ENCODE measurements at regions not wholly inside any gene's neighbourhood (a gene's known extent, or its start where the extent isn't known, plus 50 kb on each side); places are given as distances from the start of the nearest gene placed in this dataset.

DNA sequence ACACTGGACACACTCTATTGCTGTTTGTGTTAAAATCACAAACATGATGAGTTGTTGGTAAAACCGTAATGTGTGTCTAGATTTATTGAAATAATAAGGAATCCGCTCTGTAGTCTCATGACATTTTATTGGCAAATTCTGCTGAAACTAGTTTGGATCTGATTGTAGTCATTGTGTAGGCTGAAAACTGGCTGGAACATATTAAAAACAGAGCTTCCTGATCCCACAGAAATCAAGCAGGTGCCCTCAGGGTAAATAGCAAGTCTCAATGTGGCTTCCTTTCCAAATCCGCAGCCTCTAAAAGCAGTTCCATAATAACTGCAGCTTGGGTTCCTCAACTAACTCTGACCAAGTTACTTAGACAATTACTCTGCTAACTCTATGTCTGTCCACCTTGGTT lies 427.5 kb upstream of the KIF2A start:
- Histone ChIP-seq H3K9me3 (ENCODE audit: insufficient read depth, low read depth) (no peaks in the 10 kb centered on the region), H3K4me3 (no peak overlapping the region), H3K36me3 (ENCODE audit: low read depth) (no peaks in the 10 kb centered on the region), H3K27me3 (ENCODE audit: insufficient read depth, low read depth) (peaks cover 52% of the 10 kb centered on the region), H3K9me2 (ENCODE audit: insufficient read depth) (no peaks in the 10 kb centered on the region), H3F3A (ENCODE audit: insufficient read depth, low read depth) (no peaks in the 10 kb centered on the region), H2AFZ (no peak overlapping the region), H3K4me2 (no peak overlapping the region), H3K27ac (no peak overlapping the region), H3K4me1 (replicated peaks; ENCODE audit: insufficient read depth) (no peaks in the 10 kb centered on the region), H3K79me2 (ENCODE audit: low read depth) (no peaks in the 10 kb centered on the region), H4K20me1 (ENCODE audit: insufficient read depth) (no peaks in the 10 kb centered on the region)
- POLR2A ChIA-PET (ENCODE audit: unreplicated experiment) = no interaction called here
- intact Hi-C loops (cut with micrococcal nuclease; ENCODE audit: unreplicated experiment) = no loop called here
- no peak for DNase-seq
- CTCF ChIA-PET = no interaction called here
- BruUV-seq (replicated peaks) = no TSS peak
- TF ChIP-seq EZH2 (IDR thresholded peaks at IDR 0.05; ENCODE audit: low read depth) = no peak
- TF ChIP-seq, protein P1, sequence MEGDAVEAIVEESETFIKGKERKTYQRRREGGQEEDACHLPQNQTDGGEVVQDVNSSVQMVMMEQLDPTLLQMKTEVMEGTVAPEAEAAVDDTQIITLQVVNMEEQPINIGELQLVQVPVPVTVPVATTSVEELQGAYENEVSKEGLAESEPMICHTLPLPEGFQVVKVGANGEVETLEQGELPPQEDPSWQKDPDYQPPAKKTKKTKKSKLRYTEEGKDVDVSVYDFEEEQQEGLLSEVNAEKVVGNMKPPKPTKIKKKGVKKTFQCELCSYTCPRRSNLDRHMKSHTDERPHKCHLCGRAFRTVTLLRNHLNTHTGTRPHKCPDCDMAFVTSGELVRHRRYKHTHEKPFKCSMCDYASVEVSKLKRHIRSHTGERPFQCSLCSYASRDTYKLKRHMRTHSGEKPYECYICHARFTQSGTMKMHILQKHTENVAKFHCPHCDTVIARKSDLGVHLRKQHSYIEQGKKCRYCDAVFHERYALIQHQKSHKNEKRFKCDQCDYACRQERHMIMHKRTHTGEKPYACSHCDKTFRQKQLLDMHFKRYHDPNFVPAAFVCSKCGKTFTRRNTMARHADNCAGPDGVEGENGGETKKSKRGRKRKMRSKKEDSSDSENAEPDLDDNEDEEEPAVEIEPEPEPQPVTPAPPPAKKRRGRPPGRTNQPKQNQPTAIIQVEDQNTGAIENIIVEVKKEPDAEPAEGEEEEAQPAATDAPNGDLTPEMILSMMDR (conservative IDR thresholded peaks at IDR 0.05) = no peak

GRCh38 chr5:61881821-61882487 lies 424.1 kb upstream of the KIF2A start:
- Histone ChIP-seq H3F3A (ENCODE audit: insufficient read depth, low read depth) (no peaks in the 10 kb centered on the region), H3K27me3 (ENCODE audit: insufficient read depth, low read depth) (peaks cover 69% of the 10 kb centered on the region), H3K36me3 (ENCODE audit: low read depth) (no peaks in the 10 kb centered on the region), H3K9me3 (ENCODE audit: insufficient read depth, low read depth) (no peaks in the 10 kb centered on the region), H4K20me1 (ENCODE audit: insufficient read depth) (no peaks in the 10 kb centered on the region), H3K27ac (no peak overlapping the region), H3K9me2 (ENCODE audit: insufficient read depth) (no peaks in the 10 kb centered on the region), H3K4me1 (replicated peaks; ENCODE audit: insufficient read depth) (no peaks in the 10 kb centered on the region), H3K79me2 (ENCODE audit: low read depth) (no peaks in the 10 kb centered on the region), H3K4me3 (no peak overlapping the region), H3K4me2 (no peak overlapping the region), H2AFZ (no peak overlapping the region)
- intact Hi-C loops (cut with micrococcal nuclease; ENCODE audit: unreplicated experiment) = no loop called here
- POLR2A ChIA-PET (ENCODE audit: unreplicated experiment) = no interaction called here
- BruUV-seq (replicated peaks) = no TSS peak
- DNase-seq = no peak
- no peak for TF ChIP-seq EZH2 (IDR thresholded peaks at IDR 0.05; ENCODE audit: low read depth)
- TF ChIP-seq, protein P1 (conservative IDR thresholded peaks at IDR 0.05) = no peak
- CTCF ChIA-PET = no interaction called here

DNA sequence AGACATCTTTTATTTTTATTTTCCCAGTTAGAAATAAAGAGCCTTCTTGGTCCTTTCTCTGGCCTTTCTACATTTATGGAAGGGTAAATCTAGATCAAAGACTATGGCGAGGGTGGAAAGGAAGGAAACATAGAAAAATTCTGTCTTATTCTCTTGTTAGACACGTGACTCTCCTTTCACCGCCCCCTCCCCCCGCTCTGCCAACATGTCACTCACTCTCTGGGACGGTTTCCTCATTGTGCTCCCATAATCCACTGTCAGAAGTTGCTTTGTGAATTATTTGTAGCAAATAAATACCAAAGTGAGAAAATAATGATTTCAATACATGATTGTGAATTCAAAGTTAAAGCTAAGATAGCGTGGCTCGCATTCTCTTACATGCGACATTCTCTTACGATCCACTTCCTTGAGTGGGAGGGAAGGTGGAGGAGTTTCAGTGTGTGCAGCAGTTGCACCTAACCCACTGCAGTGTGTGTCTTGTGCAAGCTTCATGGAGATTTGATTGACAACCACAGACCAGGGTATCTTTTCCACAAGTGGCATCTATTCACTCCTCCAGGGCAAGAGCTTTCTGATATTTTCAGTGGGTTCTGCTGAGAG lies 423.0 kb upstream of the KIF2A start:
- Histone ChIP-seq H3K36me3 (ENCODE audit: low read depth) (no peaks in the 10 kb centered on the region), H3F3A (ENCODE audit: insufficient read depth, low read depth) (no peaks in the 10 kb centered on the region), H3K9me3 (ENCODE audit: insufficient read depth, low read depth) (no peaks in the 10 kb centered on the region), H3K79me2 (ENCODE audit: low read depth) (no peaks in the 10 kb centered on the region), H3K4me1 (replicated peaks; ENCODE audit: insufficient read depth) (no peaks in the 10 kb centered on the region), H2AFZ (no peak overlapping the region), H3K27me3 (ENCODE audit: insufficient read depth, low read depth) (peaks cover 59% of the 10 kb centered on the region), H4K20me1 (ENCODE audit: insufficient read depth) (no peaks in the 10 kb centered on the region), H3K9me2 (ENCODE audit: insufficient read depth) (no peaks in the 10 kb centered on the region), H3K4me3 (no peak overlapping the region), H3K27ac (no peak overlapping the region), H3K4me2 (no peak overlapping the region)
- ChIA-PET CTCF (no interaction called here), POLR2A (ENCODE audit: unreplicated experiment) (no interaction called here)
- DNase-seq = no peak
- no TSS peak for BruUV-seq (replicated peaks)
- TF ChIP-seq, protein P1 (conservative IDR thresholded peaks at IDR 0.05) = no peak
- TF ChIP-seq EZH2 (IDR thresholded peaks at IDR 0.05; ENCODE audit: low read depth) = no peak
- intact Hi-C loops (cut with micrococcal nuclease; ENCODE audit: unreplicated experiment) = no loop called here
